AG09309 (cell line): ENCODE measurements at regions not wholly inside any gene's neighbourhood (a gene's known extent, or its start where the extent isn't known, plus 50 kb on each side); places are given as distances from the start of the nearest gene placed in this dataset.

Experiments used
- DNase-seq: peaks from one replicate; pipeline ENCODE4 v3.0.0-alpha.2; 2010; ENCODE audit warnings: low read depth
- H3K4me3 ChIP-seq: 2 replicates; pipeline ENCODE4 v1.5.1; 2011; ENCODE audit warnings: mild to moderate bottlenecking, low read depth, low read length, moderate library complexity; ENCODE audit not compliant: control insufficient read depth
- CTCF ChIP-seq: IDR thresholded peaks from 2 replicates; pipeline ENCODE4 v1.5.1; 2011; ENCODE audit warnings: mild to moderate bottlenecking, low read depth, low read length, inconsistent platforms; ENCODE audit not compliant: insufficient read depth, control insufficient read depth; ENCODE audit errors: missing control alignments

GRCh38 chr2:122486705-122487415 is 731.4 kb downstream of the TSN start:
- TF ChIP-seq CTCF, result no peak
- H3K4me3 ChIP-seq, result no peak overlapping the region
- DNase-seq, result no peak

GRCh38 chr2:122491011-122491410 is 735.6 kb downstream of the TSN start:
- no peak overlapping the region for H3K4me3 ChIP-seq
- no peak for TF ChIP-seq CTCF
- DNase-seq, result no peak

- no peak for DNase-seq
- TF ChIP-seq CTCF, result no peak
- no peak overlapping the region for H3K4me3 ChIP-seq
These were observed 745.1 kb downstream of the TSN start for GRCh38 chr2:122500316-122501105.

GRCh38 chr2:122506620-122507019 is 751.2 kb downstream of the TSN start:
- H3K4me3 ChIP-seq, result no peak overlapping the region
- no peak for TF ChIP-seq CTCF
- DNase-seq, result no peak

GRCh38 chr2:122507261-122507660 is 751.8 kb downstream of the TSN start:
- DNase-seq, result no peak
- no peak for TF ChIP-seq CTCF
- H3K4me3 ChIP-seq, result no peak overlapping the region

- DNase-seq, result no peak
- TF ChIP-seq CTCF, result no peak
- H3K4me3 ChIP-seq, result no peak overlapping the region
These were observed 756.6 kb downstream of the TSN start for GRCh38 chr2:122512091-122512490.
